ENCODE measurements at regions not wholly inside any gene's neighbourhood (a gene's known extent, or its start where the extent isn't known, plus 50 kb on each side); places are given as distances from the start of the nearest gene placed in this dataset.
A peak's percentile ranks its signal among the peaks of the same experiment; 100 is the strongest.

DNA sequence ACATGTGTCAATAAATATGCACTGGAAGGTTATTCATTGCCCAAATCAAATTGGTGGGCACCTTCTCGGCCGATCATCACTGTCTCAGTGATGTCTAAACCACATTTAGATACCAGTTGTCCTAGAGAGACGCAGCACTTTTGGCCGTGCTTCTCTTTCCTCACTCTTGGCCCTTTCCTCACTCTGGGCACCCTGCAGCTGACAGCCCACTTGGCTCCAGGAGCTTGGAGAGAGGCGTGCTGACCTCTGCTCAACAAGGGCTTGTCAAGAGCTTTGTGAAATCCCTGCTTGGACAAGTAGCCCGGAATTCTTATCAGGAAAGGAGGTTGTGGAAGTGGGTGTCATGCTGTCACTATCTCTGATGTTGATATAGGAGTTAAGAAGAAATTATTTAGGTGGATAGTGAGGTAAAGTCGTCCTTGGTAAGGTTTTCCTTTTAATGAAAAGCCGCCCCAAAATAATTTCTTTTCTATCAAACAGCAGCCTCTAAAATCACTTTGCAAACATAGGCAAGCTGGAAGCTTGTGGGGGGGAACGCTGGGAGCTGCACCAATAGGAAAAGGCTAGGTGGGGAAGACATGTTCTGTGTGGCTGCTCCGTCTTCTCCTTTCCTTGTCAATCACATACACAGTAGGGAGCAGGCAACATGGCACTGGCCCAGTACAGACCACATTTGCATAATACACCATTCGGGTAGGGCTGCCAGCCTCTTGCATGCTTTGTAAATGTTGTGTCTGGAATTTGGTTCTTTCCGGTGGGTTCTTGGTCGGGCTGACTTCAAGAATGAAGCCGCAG lies 126.8 kb upstream of the UBE3A start:
- TF ChIP-seq, protein P1, sequence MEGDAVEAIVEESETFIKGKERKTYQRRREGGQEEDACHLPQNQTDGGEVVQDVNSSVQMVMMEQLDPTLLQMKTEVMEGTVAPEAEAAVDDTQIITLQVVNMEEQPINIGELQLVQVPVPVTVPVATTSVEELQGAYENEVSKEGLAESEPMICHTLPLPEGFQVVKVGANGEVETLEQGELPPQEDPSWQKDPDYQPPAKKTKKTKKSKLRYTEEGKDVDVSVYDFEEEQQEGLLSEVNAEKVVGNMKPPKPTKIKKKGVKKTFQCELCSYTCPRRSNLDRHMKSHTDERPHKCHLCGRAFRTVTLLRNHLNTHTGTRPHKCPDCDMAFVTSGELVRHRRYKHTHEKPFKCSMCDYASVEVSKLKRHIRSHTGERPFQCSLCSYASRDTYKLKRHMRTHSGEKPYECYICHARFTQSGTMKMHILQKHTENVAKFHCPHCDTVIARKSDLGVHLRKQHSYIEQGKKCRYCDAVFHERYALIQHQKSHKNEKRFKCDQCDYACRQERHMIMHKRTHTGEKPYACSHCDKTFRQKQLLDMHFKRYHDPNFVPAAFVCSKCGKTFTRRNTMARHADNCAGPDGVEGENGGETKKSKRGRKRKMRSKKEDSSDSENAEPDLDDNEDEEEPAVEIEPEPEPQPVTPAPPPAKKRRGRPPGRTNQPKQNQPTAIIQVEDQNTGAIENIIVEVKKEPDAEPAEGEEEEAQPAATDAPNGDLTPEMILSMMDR (IDR thresholded peaks at IDR 0.05): no peak
- no peak overlapping the region for H3K4me3 ChIP-seq
- DNase-seq (ENCODE audit: low spot score): no peak
- peak overlapping the region in 1 of 2 donors; percentile 16 for H3K27ac ChIP-seq

DNA sequence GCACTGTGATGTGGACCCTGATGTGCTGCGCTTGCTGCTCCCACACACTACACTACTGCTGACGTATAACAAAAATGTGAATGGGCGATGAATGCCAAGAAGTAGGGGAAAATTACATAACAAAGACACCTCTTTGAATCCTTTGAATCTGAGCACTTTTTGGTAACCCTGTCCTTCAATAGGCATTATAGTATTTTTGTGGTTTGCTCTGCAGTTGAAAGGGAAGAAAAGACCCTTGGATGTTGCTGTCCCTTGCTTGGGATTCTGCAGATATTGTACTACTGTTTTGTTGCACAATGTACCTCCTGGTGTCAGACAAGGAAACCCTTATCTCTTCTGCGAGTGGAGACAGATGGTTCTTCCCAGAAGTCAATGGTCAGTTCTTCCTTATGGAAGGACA lies 124.8 kb upstream of the UBE3A start:
- TF ChIP-seq, protein P1 (IDR thresholded peaks at IDR 0.05): no peak
- Histone ChIP-seq H3K27ac (no peak overlapping the region), H3K4me3 (no peak overlapping the region)
- no peak for DNase-seq (ENCODE audit: low spot score)

DNA sequence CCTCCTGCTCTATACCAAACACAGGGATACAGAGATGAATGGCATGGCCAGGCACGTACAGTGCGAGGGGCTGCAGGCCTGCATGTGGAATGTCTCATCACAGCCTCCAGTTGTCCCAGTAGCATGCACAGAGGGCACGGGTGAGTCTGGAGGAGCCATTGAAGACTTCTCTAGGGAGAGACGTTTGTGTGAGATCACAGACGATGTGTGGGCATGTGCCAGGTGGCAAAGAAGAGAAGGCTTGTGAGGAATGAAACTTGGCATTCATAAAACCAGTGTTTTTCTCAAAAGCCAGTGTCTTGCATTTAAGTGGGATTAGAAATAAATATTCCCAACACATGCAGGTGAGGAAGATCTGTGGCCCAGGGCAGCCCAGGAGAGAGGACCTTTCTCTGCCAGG lies 119.1 kb upstream of the UBE3A start:
- H3K27ac ChIP-seq: no peak overlapping the region
- no peak for DNase-seq (ENCODE audit: low spot score)
- no peak overlapping the region for H3K4me3 ChIP-seq
- TF ChIP-seq, protein P1 (IDR thresholded peaks at IDR 0.05): no peak

DNA sequence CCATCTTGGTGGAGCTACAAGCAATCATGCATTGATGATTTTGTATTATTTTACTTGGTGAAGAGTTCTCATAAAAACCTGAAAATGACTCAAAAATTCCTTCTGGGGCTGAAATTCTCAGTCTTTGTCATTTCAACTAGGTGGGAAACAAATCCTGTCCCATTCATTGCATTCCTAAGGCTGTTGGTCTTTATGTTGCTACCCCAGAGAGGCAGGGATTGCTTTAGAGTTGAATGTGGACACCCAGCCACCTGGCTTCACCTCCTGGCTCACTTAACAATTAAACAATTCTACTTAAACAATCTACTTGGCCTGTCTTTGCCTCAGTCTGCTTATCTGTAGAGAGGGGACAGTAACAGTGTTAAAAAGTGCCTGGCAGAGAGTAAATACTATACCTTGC lies 117.3 kb upstream of the UBE3A start:
- TF ChIP-seq, protein P1 (IDR thresholded peaks at IDR 0.05): no peak
- Histone ChIP-seq H3K4me3 (no peak overlapping the region), H3K27ac (no peak overlapping the region)
- no peak for DNase-seq (ENCODE audit: low spot score)

DNA sequence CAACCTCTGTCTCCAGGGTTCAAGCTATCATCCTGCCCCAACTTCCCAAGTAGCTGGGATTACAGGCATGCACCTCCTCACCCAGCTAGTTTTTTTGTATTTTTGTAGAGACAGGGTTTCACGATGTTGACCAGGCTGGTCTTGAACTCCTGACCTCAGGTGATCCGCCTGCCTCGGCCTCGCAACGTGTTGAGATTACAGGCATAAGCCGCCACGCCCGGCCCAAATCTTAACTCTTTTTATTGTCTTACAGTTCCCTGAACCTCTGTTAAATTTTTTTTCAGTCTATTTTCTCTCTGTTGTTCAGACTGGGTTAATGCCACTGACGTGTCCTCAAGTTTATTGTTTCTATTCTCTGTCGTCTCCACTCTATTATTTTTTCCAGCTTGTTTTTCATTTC lies 115.8 kb upstream of the UBE3A start:
- H3K4me3 ChIP-seq: no peak overlapping the region
- DNase-seq (ENCODE audit: low spot score): no peak
- H3K27ac ChIP-seq: no peak overlapping the region
- TF ChIP-seq, protein P1 (IDR thresholded peaks at IDR 0.05): no peak

DNA sequence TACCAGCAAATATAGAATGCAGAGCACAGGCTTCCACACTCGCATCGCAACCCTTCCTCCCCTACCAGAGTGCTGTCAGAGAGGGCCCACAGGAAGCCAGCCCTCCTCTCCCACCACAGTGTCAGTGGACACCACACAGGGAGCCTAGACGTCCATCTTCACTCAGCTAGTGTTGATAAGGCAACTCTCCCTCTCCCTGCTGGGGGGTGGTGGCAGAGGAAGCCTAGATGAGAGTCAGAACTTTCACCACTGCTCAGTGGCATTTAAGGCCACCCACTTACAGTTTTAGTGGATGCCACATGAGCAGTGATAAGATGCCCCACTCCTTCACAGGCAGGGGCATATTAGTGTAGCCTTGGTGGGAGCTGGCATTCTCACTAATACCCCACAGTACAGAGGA lies 109.8 kb upstream of the UBE3A start:
- DNase-seq (ENCODE audit: low spot score): no peak
- H3K27ac ChIP-seq: no peak overlapping the region
- TF ChIP-seq, protein P1 (IDR thresholded peaks at IDR 0.05): no peak
- no peak overlapping the region for H3K4me3 ChIP-seq

DNA sequence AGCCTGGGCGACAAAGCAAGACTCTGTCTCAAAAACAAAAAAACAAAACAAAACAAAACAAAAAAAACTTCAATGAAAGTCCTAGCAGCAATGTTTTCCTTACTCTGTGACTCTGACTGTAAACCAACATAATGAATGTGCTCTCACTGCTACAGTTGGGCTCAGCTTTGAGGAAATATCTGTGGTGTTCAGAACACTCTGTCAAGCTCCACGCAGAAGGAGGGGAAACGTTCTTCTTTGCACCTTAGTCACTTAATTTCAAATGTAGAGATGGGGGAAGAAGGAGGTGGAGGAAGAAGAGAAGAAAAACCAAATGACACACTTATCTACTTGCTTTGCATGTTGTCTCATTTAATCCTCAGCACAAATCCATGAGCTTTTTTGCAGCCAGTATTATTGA lies 107.1 kb upstream of the UBE3A start:
- H3K27ac ChIP-seq: no peak overlapping the region
- DNase-seq (ENCODE audit: low spot score): no peak

More for the DNA sequence above, 107.1 kb upstream of the UBE3A start:
- no peak overlapping the region for H3K4me3 ChIP-seq
- TF ChIP-seq, protein P1 (IDR thresholded peaks at IDR 0.05): no peak
